HFF-Myc (cell line): ENCODE measurements at regions not wholly inside any gene's neighbourhood (a gene's known extent, or its start where the extent isn't known, plus 50 kb on each side); places are given as distances from the start of the nearest gene placed in this dataset.

ENCODE experiments used
- DNase-seq: peaks from one replicate; pipeline ENCODE4 v3.0.0-alpha.2; 2011; ENCODE audit warnings: low read depth; ENCODE audit errors: extremely low read depth
- H3K4me3 ChIP-seq: replicated peaks from 2 replicates; pipeline ENCODE4 v1.5.1; 2011; ENCODE audit warnings: low read depth, mild to moderate bottlenecking, control low read depth, low read length
- CTCF ChIP-seq: IDR thresholded peaks from 2 replicates; pipeline ENCODE4 v1.5.1; 2012; ENCODE audit warnings: mild to moderate bottlenecking, low read depth, low read length, control low read depth; ENCODE audit errors: missing control alignments

- no peak for DNase-seq
- TF ChIP-seq CTCF = no peak
- H3K4me3 ChIP-seq = no peak overlapping the region
Observed at GRCh38 chr16:55154262-55154661, 169.7 kb upstream of the IRX6 start.

GRCh38 chr16:55154956-55155355 lies 169.0 kb upstream of the IRX6 start:
- TF ChIP-seq CTCF = no peak
- DNase-seq = no peak

GRCh38 chr16:55155815-55156214 lies 168.2 kb upstream of the IRX6 start:
- no peak for DNase-seq
- TF ChIP-seq CTCF = no peak
- H3K4me3 ChIP-seq = no peak overlapping the region

More at GRCh38 chr16:55154956-55155355, 169.0 kb upstream of the IRX6 start:
- H3K4me3 ChIP-seq = no peak overlapping the region

GRCh38 chr16:55169780-55170179 lies 154.2 kb upstream of the IRX6 start:
- no peak for TF ChIP-seq CTCF
- H3K4me3 ChIP-seq = no peak overlapping the region
- no peak for DNase-seq

GRCh38 chr16:55171241-55171640 lies 152.8 kb upstream of the IRX6 start:
- TF ChIP-seq CTCF = no peak
- no peak for DNase-seq
- H3K4me3 ChIP-seq = no peak overlapping the region

- H3K4me3 ChIP-seq = no peak overlapping the region
- no peak for TF ChIP-seq CTCF
Observed at GRCh38 chr16:55175389-55175788, 148.6 kb upstream of the IRX6 start.

GRCh38 chr16:55176901-55177300 lies 147.1 kb upstream of the IRX6 start:
- no peak for DNase-seq
- TF ChIP-seq CTCF = no peak
- H3K4me3 ChIP-seq = no peak overlapping the region

More at GRCh38 chr16:55175389-55175788, 148.6 kb upstream of the IRX6 start:
- no peak for DNase-seq
